NCI-H1105 treated with DMSO at 0.1 percent for 48 hours (cell line): ENCODE measurements at regions not wholly inside any gene's neighbourhood (a gene's known extent, or its start where the extent isn't known, plus 50 kb on each side); places are given as distances from the start of the nearest gene placed in this dataset.

Source experiments
- DNase-seq: peaks from one replicate; lab custom pipeline; 2025; lab: John Stamatoyannopoulos, UW

- DNase-seq: no peak
Observed at GRCh38 chr14:40523123-40523522, 1083.6 kb upstream of the LRFN5 start.

- no peak for DNase-seq
Observed at GRCh38 chr14:40494483-40494882, 1062.2 kb upstream of the FBXO33 start.

GRCh38 chr14:40487824-40488223, 1055.6 kb upstream of the FBXO33 start:
- no peak for DNase-seq

GRCh38 chr14:40485688-40486087, 1053.5 kb upstream of the FBXO33 start:
- DNase-seq: no peak

GRCh38 chr14:40476005-40476404, 1043.8 kb upstream of the FBXO33 start:
- DNase-seq: no peak

- DNase-seq: no peak
Observed at GRCh38 chr14:40467969-40468368, 1035.7 kb upstream of the FBXO33 start.

- DNase-seq: no peak
Observed at GRCh38 chr14:40464531-40464930, 1032.3 kb upstream of the FBXO33 start.

- DNase-seq: no peak
Observed at GRCh38 chr14:40463886-40464285, 1031.7 kb upstream of the FBXO33 start.

- no peak for DNase-seq
Observed at GRCh38 chr14:40452674-40453073, 1020.4 kb upstream of the FBXO33 start.

- DNase-seq: peak; percentile 95
Observed at GRCh38 chr14:40447017-40447416, 1014.8 kb upstream of the FBXO33 start.

GRCh38 chr14:40445020-40445419, 1012.8 kb upstream of the FBXO33 start:
- no peak for DNase-seq

GRCh38 chr14:40436551-40436950, 1004.3 kb upstream of the FBXO33 start:
- DNase-seq: peak; percentile 61

GRCh38 chr14:40417777-40418401, 985.7 kb upstream of the FBXO33 start:
- DNase-seq: peak; percentile 52

GRCh38 chr14:40416565-40416964, 984.3 kb upstream of the FBXO33 start:
- no peak for DNase-seq

- DNase-seq: peak; percentile 51
Observed at GRCh38 chr14:40414386-40414785, 982.2 kb upstream of the FBXO33 start.

GRCh38 chr14:40413136-40413535, 980.9 kb upstream of the FBXO33 start:
- DNase-seq: no peak

GRCh38 chr14:40410708-40411107, 978.5 kb upstream of the FBXO33 start:
- DNase-seq: no peak

- no peak for DNase-seq
Observed at GRCh38 chr14:40402957-40403356, 970.7 kb upstream of the FBXO33 start.

- DNase-seq: no peak
Observed at GRCh38 chr14:40398981-40399380, 966.7 kb upstream of the FBXO33 start.

- DNase-seq: no peak
Observed at GRCh38 chr14:40394634-40395340, 962.6 kb upstream of the FBXO33 start.

GRCh38 chr14:40393143-40393542, 960.9 kb upstream of the FBXO33 start:
- no peak for DNase-seq

GRCh38 chr14:40386433-40386832, 954.2 kb upstream of the FBXO33 start:
- no peak for DNase-seq

GRCh38 chr14:40374221-40374620, 942.0 kb upstream of the FBXO33 start:
- no peak for DNase-seq

- no peak for DNase-seq
Observed at GRCh38 chr14:40371011-40371410, 938.8 kb upstream of the FBXO33 start.
